ENCODE measurements at regions not wholly inside any gene's neighbourhood (a gene's known extent, or its start where the extent isn't known, plus 50 kb on each side); places are given as distances from the start of the nearest gene placed in this dataset.

DNA sequence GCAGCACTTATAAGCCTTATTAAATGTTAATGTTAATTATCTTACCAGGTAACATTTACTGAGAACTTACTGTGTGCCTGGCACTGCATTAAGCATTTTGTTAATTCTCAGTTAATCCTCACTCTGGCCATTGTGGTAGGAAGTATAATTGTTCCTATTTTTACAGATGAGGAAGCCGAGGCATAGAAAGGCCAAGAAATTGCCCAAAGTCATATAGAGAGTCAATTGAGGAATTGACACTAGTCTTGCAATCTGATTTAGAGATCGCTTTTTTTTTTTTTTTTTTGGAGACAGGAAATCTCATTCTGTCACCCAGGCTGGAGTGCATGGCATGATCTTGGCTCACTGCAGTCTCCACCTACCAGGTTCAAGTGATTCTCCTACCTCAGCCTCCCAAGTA is 132.6 kb upstream of the PROK2 start:
- Mint-ChIP-seq H3K9me3 (no peaks in the 10 kb centered on the region), H3K27ac (no peak overlapping the region), H3K36me3 (ENCODE audit: low read depth) (no peaks in the 10 kb centered on the region), H3K27me3 (peaks cover 64% of the 10 kb centered on the region), H3K4me1 (peaks cover 4% of the 10 kb centered on the region), H3K4me3 (no peak overlapping the region)
- POLR2A ChIA-PET, result no interaction called here
- intact Hi-C loops (cut with micrococcal nuclease), result no loop called here
- CTCF ChIA-PET, result no interaction called here
- TF ChIP-seq, protein P1, sequence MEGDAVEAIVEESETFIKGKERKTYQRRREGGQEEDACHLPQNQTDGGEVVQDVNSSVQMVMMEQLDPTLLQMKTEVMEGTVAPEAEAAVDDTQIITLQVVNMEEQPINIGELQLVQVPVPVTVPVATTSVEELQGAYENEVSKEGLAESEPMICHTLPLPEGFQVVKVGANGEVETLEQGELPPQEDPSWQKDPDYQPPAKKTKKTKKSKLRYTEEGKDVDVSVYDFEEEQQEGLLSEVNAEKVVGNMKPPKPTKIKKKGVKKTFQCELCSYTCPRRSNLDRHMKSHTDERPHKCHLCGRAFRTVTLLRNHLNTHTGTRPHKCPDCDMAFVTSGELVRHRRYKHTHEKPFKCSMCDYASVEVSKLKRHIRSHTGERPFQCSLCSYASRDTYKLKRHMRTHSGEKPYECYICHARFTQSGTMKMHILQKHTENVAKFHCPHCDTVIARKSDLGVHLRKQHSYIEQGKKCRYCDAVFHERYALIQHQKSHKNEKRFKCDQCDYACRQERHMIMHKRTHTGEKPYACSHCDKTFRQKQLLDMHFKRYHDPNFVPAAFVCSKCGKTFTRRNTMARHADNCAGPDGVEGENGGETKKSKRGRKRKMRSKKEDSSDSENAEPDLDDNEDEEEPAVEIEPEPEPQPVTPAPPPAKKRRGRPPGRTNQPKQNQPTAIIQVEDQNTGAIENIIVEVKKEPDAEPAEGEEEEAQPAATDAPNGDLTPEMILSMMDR (IDR thresholded peaks at IDR 0.05), result no peak
- ATAC-seq (ENCODE audit: low read depth) (peak; percentile 28), DNase-seq (no peak)

DNA sequence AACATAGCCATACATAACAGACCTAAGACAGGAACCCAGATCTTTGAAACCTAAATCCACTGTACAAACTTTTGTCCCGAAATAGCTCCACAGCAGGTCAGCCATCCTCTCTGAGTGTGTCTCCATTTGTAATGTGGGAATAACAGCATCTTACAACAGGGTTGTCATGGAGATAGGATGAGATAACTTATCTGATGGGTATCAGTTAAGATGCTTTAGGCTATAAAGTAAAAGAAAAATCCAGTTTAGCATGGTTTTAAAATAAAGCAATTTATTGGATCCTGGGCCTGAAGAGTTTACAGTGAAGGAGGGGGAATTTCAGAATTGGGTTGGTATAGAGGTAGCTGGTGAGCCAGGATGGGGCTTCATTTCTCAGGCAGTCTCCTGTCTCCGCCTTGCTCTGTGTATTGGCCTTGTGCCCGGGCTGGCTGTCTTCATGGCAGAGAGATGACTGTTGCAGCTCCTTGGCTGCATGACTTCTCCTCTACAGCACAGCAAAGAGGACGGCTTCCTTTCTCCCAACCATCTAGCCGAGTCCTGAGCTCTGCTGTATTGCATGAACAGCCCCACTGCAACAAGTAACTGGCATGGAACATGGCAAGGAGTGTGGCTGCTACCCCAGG is 131.9 kb upstream of the PROK2 start:
- DNase-seq, result no peak
- Mint-ChIP-seq H3K27ac (no peak overlapping the region), H3K27me3 (peaks cover 62% of the 10 kb centered on the region), H3K36me3 (ENCODE audit: low read depth) (no peaks in the 10 kb centered on the region), H3K4me3 (no peak overlapping the region), H3K9me3 (no peaks in the 10 kb centered on the region), H3K4me1 (peaks cover 4% of the 10 kb centered on the region)
- POLR2A ChIA-PET, result no interaction called here
- TF ChIP-seq, protein P1 (IDR thresholded peaks at IDR 0.05), result no peak
- intact Hi-C loops (cut with micrococcal nuclease), result no loop called here
- CTCF ChIA-PET, result no interaction called here
- ATAC-seq (ENCODE audit: low read depth), result no peak

- peaks cover 54% of the 10 kb centered on the region for H3K27me3 Mint-ChIP-seq
- no peaks in the 10 kb centered on the region for H3K9me3 Mint-ChIP-seq
- CTCF ChIA-PET, result no interaction called here
- H3K36me3 Mint-ChIP-seq (ENCODE audit: low read depth), result no peaks in the 10 kb centered on the region
- DNase-seq (no peak), ATAC-seq (ENCODE audit: low read depth) (no peak)
- POLR2A ChIA-PET, result no interaction called here
- intact Hi-C loops (cut with micrococcal nuclease), result no loop called here
- H3K27ac Mint-ChIP-seq, result no peak overlapping the region
- TF ChIP-seq, protein P1 (IDR thresholded peaks at IDR 0.05), result no peak
- no peak overlapping the region for H3K4me3 Mint-ChIP-seq
- H3K4me1 Mint-ChIP-seq, result no peaks in the 10 kb centered on the region
These were observed 128.0 kb upstream of the PROK2 start for GRCh38 chr3:71912839-71913495.

- H3K9me3 Mint-ChIP-seq, result no peaks in the 10 kb centered on the region
- intact Hi-C loops (cut with micrococcal nuclease), result no loop called here
- H3K36me3 Mint-ChIP-seq (ENCODE audit: low read depth), result no peaks in the 10 kb centered on the region
- ChIA-PET CTCF (no interaction called here), POLR2A (no interaction called here)
- DNase-seq, result no peak
- no peak for ATAC-seq (ENCODE audit: low read depth)
- no peak overlapping the region for H3K27ac Mint-ChIP-seq
- no peak overlapping the region for H3K4me3 Mint-ChIP-seq
- peaks cover 62% of the 10 kb centered on the region for H3K27me3 Mint-ChIP-seq
- peaks cover 23% of the 10 kb centered on the region for H3K4me1 Mint-ChIP-seq
- TF ChIP-seq, protein P1 (IDR thresholded peaks at IDR 0.05), result no peak
These were observed 125.2 kb upstream of the PROK2 start for GRCh38 chr3:71910108-71910507.

DNA sequence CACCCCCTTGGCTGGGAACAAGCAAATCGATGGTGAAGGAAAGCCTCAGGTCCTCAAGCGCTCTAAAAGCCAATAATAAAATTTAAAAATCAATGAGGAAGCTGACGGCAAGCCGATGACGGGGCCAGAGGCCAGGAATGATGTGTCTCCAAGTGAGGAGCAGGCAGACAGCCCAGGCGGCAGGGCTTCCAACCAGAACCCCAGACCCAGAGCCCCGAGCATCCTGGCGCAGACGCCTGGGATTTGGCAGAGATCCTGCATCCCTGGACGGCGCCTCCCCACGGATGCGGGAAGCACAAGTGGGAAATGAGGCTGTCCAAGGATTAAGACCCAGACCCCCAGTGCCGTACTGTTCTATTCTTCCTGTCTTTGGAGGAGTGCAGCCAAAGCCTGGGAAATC is 123.0 kb upstream of the PROK2 start:
- no peak overlapping the region for H3K27ac Mint-ChIP-seq
- H3K4me3 Mint-ChIP-seq, result no peak overlapping the region
- ATAC-seq (ENCODE audit: low read depth), result no peak
- H3K27me3 Mint-ChIP-seq, result peaks cover 63% of the 10 kb centered on the region
- no peaks in the 10 kb centered on the region for H3K36me3 Mint-ChIP-seq (ENCODE audit: low read depth)
- no peaks in the 10 kb centered on the region for H3K9me3 Mint-ChIP-seq
- ChIA-PET POLR2A (no interaction called here), CTCF (no interaction called here)
- DNase-seq, result no peak
- peaks cover 37% of the 10 kb centered on the region for H3K4me1 Mint-ChIP-seq
- intact Hi-C loops (cut with micrococcal nuclease), result loop anchor here (2.0 to 5.0 kb wide), 2 partner anchors 15 to 269 kb away; no protein-coding TSS in a partner anchor
- TF ChIP-seq, protein P1 (IDR thresholded peaks at IDR 0.05), result no peak
